ENCODE measurements at regions not wholly inside any gene's neighbourhood (a gene's known extent, or its start where the extent isn't known, plus 50 kb on each side); places are given as distances from the start of the nearest gene placed in this dataset.
"Not testable (repeated sequence)": the region's sequence is repeated elsewhere in the genome, so short reads cannot be mapped to it uniquely, and the experiment has no call there.

DNA sequence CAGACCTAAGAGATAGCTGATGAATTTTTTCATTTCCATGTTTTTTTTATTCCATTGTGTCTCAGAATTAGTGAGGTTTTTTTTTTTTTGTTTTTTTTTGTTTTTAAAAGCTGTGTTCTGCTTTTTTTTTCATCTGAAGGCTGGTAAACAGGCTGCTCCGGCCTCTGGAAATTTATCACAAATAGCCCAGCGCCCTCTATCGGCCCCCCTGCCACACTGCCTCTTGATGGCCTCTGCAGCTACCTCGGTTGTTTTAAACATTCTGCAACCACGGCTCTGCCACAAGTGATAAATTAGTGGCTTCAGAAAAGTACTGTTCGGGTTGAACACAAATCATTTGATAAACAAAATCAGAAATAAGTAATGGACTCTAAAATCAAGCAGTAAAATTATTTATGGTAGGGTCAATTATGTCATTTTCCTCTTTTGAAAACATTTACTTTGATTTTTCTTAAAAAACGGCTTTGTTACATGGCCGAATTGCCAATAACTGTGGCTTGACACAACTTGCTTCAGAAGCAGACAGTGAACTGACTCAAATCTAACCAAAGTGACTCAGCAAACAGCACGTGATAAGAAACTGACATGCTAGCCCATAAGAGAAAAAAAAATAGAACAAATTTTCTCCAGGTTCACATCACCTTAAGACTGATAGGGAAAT is 87.8 kb downstream of the RSL24D1 start:
- H3K4me3 ChIP-seq (ENCODE audit: low read depth, low read length): no peak overlapping the region
- peak; percentile 44 for DNase-seq (ENCODE audit: low read depth)
- TF ChIP-seq CTCF (IDR thresholded peaks at IDR 0.05; ENCODE audit: insufficient read depth, low read length): peak; percentile 75

DNA sequence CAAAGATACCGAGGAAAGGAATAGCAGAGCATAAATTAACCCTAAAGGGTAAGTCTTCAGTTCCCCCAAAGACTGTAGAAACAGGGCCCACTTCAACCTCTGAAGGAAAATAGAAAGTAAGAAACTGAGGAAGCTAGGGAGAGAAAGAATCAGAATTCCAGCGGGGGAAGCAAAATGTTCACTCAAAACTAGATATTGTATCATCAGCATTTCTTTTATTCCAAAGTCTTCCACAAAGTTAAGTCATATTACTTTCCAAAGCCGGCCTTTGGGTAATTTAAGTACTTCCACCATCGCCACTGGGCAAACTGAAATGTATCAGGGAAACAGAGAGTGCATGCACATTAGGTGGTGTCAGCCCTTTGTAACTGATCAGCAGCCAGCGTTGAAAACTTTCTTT is 88.3 kb downstream of the RSL24D1 start:
- no peak for DNase-seq (ENCODE audit: low read depth)
- H3K4me3 ChIP-seq (ENCODE audit: low read depth, low read length): no peak overlapping the region
- TF ChIP-seq CTCF (IDR thresholded peaks at IDR 0.05; ENCODE audit: insufficient read depth, low read length): no peak

GRCh38 chr15:55106155-55106554 is 90.6 kb downstream of the RSL24D1 start:
- no peak for TF ChIP-seq CTCF (IDR thresholded peaks at IDR 0.05; ENCODE audit: insufficient read depth, low read length)
- no peak for DNase-seq (ENCODE audit: low read depth)
- no peak overlapping the region for H3K4me3 ChIP-seq (ENCODE audit: low read depth, low read length)

DNA sequence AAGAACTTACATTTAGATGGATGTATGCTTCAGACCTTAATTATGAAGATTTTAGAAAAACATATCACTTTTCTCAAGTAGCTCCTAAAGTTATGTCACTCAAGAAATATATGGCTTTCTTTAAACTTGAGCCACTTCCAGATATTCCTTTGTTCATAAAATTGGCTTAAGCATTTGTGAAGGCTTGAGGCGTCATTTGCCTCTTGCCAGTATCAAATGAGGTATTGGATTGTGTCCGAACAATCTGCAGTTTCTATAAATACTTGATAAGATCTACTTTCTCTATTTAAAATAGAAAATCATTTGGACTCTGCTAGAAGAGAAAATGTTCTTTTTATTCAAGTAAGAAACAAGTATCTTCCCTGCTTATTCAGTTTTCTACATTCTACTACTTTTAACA is 102.6 kb downstream of the RSL24D1 start:
- no peak for TF ChIP-seq CTCF (IDR thresholded peaks at IDR 0.05; ENCODE audit: insufficient read depth, low read length)
- H3K4me3 ChIP-seq (ENCODE audit: low read depth, low read length): no peak overlapping the region
- DNase-seq (ENCODE audit: low read depth): no peak

- DNase-seq (ENCODE audit: low read depth): no peak
- no peak for TF ChIP-seq CTCF (IDR thresholded peaks at IDR 0.05; ENCODE audit: insufficient read depth, low read length)
- no peak overlapping the region for H3K4me3 ChIP-seq (ENCODE audit: low read depth, low read length)
Measured at GRCh38 chr15:55088207-55088606, 108.5 kb downstream of the RSL24D1 start.

DNA sequence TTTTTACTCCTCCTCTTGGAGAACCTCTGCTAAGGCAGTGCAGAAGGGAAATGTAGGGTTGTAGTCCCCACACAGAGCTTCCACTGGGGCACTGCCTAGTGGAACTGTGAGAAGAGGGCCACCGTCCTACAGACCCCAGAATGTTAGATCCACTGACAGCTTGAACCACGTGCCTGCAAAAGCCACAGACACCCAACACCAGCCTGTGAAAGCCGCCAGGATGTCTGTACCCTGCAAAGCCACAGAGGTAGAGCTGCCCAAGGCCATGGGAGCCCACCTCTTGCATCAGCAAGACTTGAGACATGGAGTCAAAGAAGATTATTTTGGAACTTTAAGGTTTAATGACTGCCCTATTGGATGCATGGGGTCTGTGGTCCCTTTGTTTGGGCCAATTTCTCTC is 112.1 kb downstream of the RSL24D1 start:
- TF ChIP-seq CTCF (IDR thresholded peaks at IDR 0.05; ENCODE audit: insufficient read depth, low read length): no peak

GRCh38 chr15:55084216-55084615 is 112.5 kb downstream of the RSL24D1 start:
- no peak overlapping the region for H3K4me3 ChIP-seq (ENCODE audit: low read depth, low read length)
- no peak for DNase-seq (ENCODE audit: low read depth)
- no peak for TF ChIP-seq CTCF (IDR thresholded peaks at IDR 0.05; ENCODE audit: insufficient read depth, low read length)

More for the DNA sequence above, 112.1 kb downstream of the RSL24D1 start:
- no peak for DNase-seq (ENCODE audit: low read depth)
- H3K4me3 ChIP-seq (ENCODE audit: low read depth, low read length): no peak overlapping the region

DNA sequence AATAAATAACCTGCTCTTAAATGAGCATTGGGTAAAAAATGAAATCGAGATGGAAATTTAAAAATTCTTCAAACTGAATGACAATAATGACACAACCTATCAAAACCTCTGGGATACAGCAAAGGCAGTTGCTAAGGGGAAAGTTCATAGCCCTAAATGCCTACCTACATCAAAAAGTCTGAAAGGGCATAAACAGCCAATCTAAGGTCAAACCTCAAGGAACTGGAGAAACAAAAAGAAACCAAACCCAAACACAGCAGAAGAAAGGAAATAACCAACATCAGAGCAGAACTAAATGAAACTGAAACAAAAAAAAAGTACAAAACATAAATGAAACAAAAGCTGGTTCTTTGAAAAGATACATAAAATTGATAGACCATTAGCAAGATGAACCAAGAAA is 119.7 kb downstream of the RSL24D1 start:
- H3K4me3 ChIP-seq (ENCODE audit: low read depth, low read length): not testable (repeated sequence)

More for the DNA sequence above, 119.7 kb downstream of the RSL24D1 start:
- DNase-seq (ENCODE audit: low read depth): not testable (repeated sequence)
